HEK293T (cell line): ENCODE measurements at regions not wholly inside any gene's neighbourhood (a gene's known extent, or its start where the extent isn't known, plus 50 kb on each side); places are given as distances from the start of the nearest gene placed in this dataset.

Experiments used
- CTCF ChIA-PET: fragments of 350-600 bp; formaldehyde crosslinking; extraction: SDS; loops from one replicate; lab custom pipeline; 2021; ENCODE audit warnings: antibody characterized with exemption, inconsistent platforms; lab: Yijun Ruan, JAX
- POLR2A ChIA-PET: fragments of 350-600 bp; formaldehyde crosslinking; extraction: SDS; loops from one replicate; lab custom pipeline; 2020; ENCODE audit warnings: antibody characterized with exemption, inconsistent platforms; lab: Yijun Ruan, JAX
- DNase-seq: peaks from one replicate; pipeline ENCODE4 v3.0.0; 2012; ENCODE audit warnings: mixed read lengths; ENCODE audit errors: extremely low spot score
- ARNT ChIP-seq: fragments of 450-650 bp; IDR thresholded peaks from 2 replicates; pipeline ENCODE4 v1.6.1; 2017; ENCODE audit warnings: mild to moderate bottlenecking
- BHLHE40 ChIP-seq: fragments of 450-650 bp; IDR thresholded peaks from 2 replicates; pipeline ENCODE4 v1.6.1; 2016; ENCODE audit warnings: mild to moderate bottlenecking, moderate library complexity, borderline replicate concordance
- CTBP1 ChIP-seq: fragments of 450-650 bp; IDR thresholded peaks from 2 replicates; pipeline ENCODE4 v1.6.1; 2016; ENCODE audit warnings: borderline replicate concordance
- ELF4 ChIP-seq: fragments of 450-650 bp; IDR thresholded peaks from 2 replicates; pipeline ENCODE4 v1.6.1; 2017; ENCODE audit warnings: antibody characterized with exemption
- FOXA1 ChIP-seq: fragments of 450-650 bp; IDR thresholded peaks from 2 replicates; pipeline ENCODE4 v1.6.1; 2016; ENCODE audit warnings: mild to moderate bottlenecking
- FOXK2 ChIP-seq: fragments of 450-650 bp; IDR thresholded peaks from 2 replicates; pipeline ENCODE4 v1.6.1; 2016; ENCODE audit warnings: mild to moderate bottlenecking
- FOXM1 ChIP-seq: fragments of 450-650 bp; IDR thresholded peaks from 2 replicates; pipeline ENCODE4 v1.6.1; 2017; ENCODE audit warnings: mild to moderate bottlenecking, borderline replicate concordance
- HDGF ChIP-seq: fragments of 450-650 bp; IDR thresholded peaks from 2 replicates; pipeline ENCODE4 v1.6.1; 2017; ENCODE audit warnings: antibody characterized with exemption, borderline replicate concordance
- L3MBTL2 ChIP-seq: fragments of 450-650 bp; conservative IDR thresholded peaks from 2 replicates; pipeline ENCODE4 v1.6.1; 2016; ENCODE audit warnings: mild to moderate bottlenecking
- LEF1 ChIP-seq: fragments of 450-650 bp; IDR thresholded peaks from 2 replicates; pipeline ENCODE4 v1.6.1; 2017; ENCODE audit warnings: mild to moderate bottlenecking, borderline replicate concordance
- NFRKB ChIP-seq: fragments of 450-650 bp; IDR thresholded peaks from 2 replicates; pipeline ENCODE4 v1.6.1; 2016; ENCODE audit warnings: mild to moderate bottlenecking, moderate library complexity
- PKNOX1 ChIP-seq: fragments of 450-650 bp; IDR thresholded peaks from 2 replicates; pipeline ENCODE4 v1.6.1; 2016
- SP1 ChIP-seq: fragments of 450-650 bp; IDR thresholded peaks from 2 replicates; pipeline ENCODE4 v1.6.1; 2017
- SUZ12 ChIP-seq: fragments of 450-650 bp; IDR thresholded peaks from 2 replicates; pipeline ENCODE4 v1.6.1; 2016; ENCODE audit warnings: mild to moderate bottlenecking
- TARDBP ChIP-seq: fragments of 450-650 bp; IDR thresholded peaks from 2 replicates; pipeline ENCODE4 v1.6.1; 2016
- ZNF384 ChIP-seq: fragments of 450-650 bp; IDR thresholded peaks from 2 replicates; pipeline ENCODE4 v1.6.1; 2016

- CTCF ChIA-PET, result no interaction called here
- TF ChIP-seq LEF1 (no peak), FOXM1 (no peak), FOXK2 (no peak)
- DNase-seq, result no peak
These were observed 533.9 kb downstream of the TLR4 start for GRCh38 chr9:118238139-118238538.

GRCh38 chr9:118252027-118252426 lies 547.8 kb downstream of the TLR4 start:
- ChIA-PET POLR2A (no interaction called here), CTCF (no interaction called here)
- no peak for DNase-seq
- TF ChIP-seq ZNF384 (no peak), L3MBTL2 (no peak), LEF1 (no peak), NFRKB (no peak), FOXM1 (no peak), ELF4 (no peak), BHLHE40 (no peak)

More at GRCh38 chr9:118238139-118238538, 533.9 kb downstream of the TLR4 start:
- POLR2A ChIA-PET, result no interaction called here

GRCh38 chr9:118262191-118262590 lies 558.0 kb downstream of the TLR4 start:
- no peak for DNase-seq
- CTCF ChIA-PET, result no interaction called here
- POLR2A ChIA-PET, result no interaction called here
- TF ChIP-seq SUZ12 (no peak), BHLHE40 (no peak), L3MBTL2 (no peak), ELF4 (no peak)

- ChIA-PET CTCF (no interaction called here), POLR2A (no interaction called here)
- no peak for DNase-seq
- TF ChIP-seq LEF1, result no peak
- no peak for TF ChIP-seq PKNOX1
- TF ChIP-seq CTBP1, result no peak
- TF ChIP-seq ARNT, result no peak
- TF ChIP-seq TARDBP, result no peak
- no peak for TF ChIP-seq HDGF
- TF ChIP-seq SUZ12, result no peak
- TF ChIP-seq FOXA1, result no peak
- TF ChIP-seq FOXK2, result no peak
- no peak for TF ChIP-seq ELF4
- TF ChIP-seq FOXM1, result no peak
- TF ChIP-seq NFRKB, result no peak
- no peak for TF ChIP-seq ZNF384
- no peak for TF ChIP-seq L3MBTL2
- no peak for TF ChIP-seq BHLHE40
- TF ChIP-seq SP1, result no peak
These were observed 559.7 kb downstream of the TLR4 start for GRCh38 chr9:118263949-118264348.

GRCh38 chr9:118268046-118268445 lies 563.8 kb downstream of the TLR4 start:
- TF ChIP-seq ZNF384 (no peak), FOXM1 (no peak), CTBP1 (no peak), NFRKB (no peak), ELF4 (no peak), FOXK2 (no peak), SUZ12 (no peak), PKNOX1 (no peak), L3MBTL2 (no peak), LEF1 (no peak), FOXA1 (no peak), TARDBP (no peak), BHLHE40 (no peak), ARNT (no peak), SP1 (no peak), HDGF (no peak)
- ChIA-PET CTCF (no interaction called here), POLR2A (no interaction called here)
- DNase-seq, result no peak

GRCh38 chr9:118269623-118270022 lies 565.4 kb downstream of the TLR4 start:
- no peak for DNase-seq
- no peak for TF ChIP-seq BHLHE40
- no peak for TF ChIP-seq FOXM1
- TF ChIP-seq NFRKB, result no peak
- no peak for TF ChIP-seq PKNOX1
- TF ChIP-seq FOXK2, result no peak
- CTCF ChIA-PET, result no interaction called here
- POLR2A ChIA-PET, result no interaction called here

- ChIA-PET POLR2A (no interaction called here), CTCF (no interaction called here)
- no peak for TF ChIP-seq TARDBP
- TF ChIP-seq LEF1, result no peak
- no peak for TF ChIP-seq SP1
- no peak for TF ChIP-seq FOXK2
- no peak for TF ChIP-seq ELF4
- no peak for TF ChIP-seq HDGF
- TF ChIP-seq PKNOX1, result no peak
- no peak for TF ChIP-seq ZNF384
- DNase-seq, result no peak
These were observed 567.1 kb downstream of the TLR4 start for GRCh38 chr9:118271331-118271730.
